ENCODE measurements at regions not wholly inside any gene's neighbourhood (a gene's known extent, or its start where the extent isn't known, plus 50 kb on each side); places are given as distances from the start of the nearest gene placed in this dataset.

DNA sequence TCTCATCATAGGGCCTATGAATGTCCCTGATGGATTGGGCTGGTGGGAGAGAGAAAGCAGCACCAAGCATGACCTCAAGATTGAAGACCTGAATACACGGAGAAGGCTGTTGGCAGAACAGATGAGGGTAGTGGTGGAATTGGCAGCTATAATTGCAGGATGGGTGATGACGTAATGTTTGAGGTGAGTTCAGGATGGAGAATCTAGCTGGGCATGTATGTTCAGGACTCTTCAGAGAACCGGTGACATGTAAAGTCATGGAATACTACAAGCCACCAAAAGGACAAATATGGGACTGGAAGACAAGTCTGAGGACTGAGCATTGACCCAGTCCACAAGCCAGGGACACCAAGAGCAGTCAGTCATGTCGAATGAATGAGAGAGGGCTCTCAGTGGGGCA lies 999.8 kb upstream of the TMEM132C start:
- FAIRE-seq: no peak

DNA sequence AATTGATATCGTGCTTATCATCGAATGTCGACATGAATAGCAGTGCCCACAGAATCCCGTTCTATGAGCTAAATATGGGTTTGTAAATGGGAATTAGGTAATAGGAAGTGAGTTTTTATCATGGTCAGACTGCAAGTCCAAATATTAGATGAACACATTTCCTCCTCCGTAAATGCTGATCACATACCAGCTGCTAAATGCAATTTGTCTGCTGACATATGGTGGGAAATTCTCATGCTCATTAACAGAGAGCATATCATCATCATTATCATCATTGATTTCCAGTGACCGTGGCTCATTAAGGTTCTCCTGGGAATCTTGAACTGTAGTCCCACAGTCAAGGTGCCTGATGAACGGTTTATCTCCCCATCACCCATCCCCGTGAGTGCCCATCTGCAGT lies 998.8 kb upstream of the TMEM132C start:
- FAIRE-seq: no peak

DNA sequence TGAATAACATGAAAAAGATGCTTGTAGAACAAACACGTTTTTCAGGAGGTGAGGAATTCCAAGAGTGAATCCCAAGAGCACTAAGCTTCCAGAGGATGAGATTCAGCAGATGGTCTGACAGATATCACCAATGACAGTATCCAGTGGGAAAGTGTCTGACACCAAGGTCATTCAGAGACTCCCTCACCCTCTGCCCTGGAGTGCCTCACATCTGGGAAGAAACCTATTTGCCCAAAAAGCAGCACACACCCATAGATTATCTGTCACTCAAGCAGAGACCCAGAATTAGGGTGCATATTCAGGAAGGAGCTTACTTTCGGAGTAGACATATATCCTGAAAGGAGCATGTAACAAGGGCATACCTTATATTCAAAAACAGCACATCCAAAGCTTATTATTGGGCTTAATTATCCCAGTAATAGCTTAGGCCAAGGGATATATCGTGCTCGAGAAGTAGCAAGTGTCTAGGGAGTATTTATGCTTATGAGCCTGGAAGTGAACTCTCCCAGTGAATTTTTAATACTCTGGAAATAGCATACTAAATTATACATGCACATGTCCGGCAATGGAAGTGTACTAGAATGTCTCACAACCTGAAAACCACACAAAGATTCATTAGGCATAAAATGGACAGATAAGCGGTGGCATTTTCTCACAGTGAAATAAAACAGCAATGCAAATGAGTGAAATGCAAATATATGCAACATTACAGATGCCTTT lies 998.1 kb upstream of the TMEM132C start:
- no peak for FAIRE-seq

DNA sequence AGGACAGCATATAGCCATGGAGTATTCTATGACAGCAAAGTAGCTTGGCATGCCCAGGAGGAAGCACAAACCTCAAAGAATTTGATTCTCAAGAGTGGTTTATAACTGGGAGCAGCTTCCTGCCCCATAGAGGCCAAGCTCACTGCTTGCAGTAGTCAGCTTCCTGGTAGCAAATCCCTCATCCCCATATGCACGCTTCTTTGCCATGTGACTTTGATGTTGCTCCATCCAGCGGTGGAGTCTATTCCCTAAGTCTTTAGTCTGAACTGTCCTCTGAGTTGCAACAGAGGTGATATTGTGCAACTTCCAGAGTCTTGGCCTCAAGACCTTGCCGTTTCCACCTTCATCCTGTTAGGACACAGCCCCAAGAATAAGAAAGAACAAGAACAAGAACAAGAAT lies 996.8 kb upstream of the TMEM132C start:
- FAIRE-seq: no peak

DNA sequence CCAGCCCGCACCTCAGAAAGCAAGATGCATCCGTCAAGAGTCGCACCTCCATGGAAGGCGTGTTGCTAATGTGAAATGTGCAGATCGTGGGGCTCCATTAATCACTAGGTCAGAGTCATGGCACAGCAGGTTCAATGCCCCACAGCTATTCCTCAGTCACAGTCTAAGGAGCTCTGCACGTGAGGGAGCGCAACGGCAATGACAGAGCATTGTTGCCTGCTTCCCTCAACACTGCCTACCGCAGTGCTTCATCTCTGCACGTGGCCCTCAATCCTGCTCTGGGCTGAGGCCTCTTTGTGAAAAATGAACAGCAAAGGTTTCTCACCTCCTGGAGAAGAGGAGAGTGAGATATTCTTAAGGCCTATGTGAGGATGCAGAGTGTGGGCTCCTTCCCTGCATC lies 995.2 kb upstream of the TMEM132C start:
- no peak for FAIRE-seq

DNA sequence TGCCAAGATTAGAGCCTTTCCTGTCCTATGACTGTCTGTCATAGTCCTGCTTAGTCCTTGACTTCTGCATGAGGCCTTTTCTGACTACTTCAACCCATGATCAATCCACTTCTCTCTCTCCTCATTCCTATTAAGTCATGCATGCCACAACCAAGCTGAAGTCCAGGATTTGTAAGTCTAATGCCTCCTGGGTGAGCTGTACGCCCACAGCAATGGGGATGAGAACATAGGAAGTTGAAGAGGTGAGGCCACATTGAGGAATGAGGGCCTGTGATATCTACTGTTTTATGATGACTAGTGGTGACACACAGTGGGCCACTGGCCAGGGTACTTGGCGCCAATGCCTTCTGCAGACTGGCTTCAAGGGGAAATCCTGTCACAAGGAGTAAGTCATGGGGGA lies 994.1 kb upstream of the TMEM132C start:
- FAIRE-seq: no peak

DNA sequence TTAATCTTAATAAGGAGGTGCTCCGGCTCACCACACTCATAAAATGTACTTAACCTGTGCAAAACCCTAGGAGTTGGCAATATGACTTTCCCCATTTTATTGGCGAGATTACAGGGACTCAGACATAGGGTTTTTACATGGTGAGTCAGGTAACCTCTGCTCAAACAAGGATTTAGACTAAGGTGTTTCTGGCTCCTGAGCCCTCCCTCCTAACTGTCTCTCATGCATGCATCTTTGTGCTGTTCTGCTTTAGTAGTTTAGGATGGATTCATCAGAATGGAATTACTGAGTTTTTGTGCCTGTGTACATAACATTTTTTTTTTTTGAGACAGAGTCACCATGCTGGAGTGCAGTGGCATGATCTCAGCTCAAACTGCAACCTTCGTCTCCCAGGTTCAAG lies 993.3 kb upstream of the TMEM132C start:
- FAIRE-seq: no peak

DNA sequence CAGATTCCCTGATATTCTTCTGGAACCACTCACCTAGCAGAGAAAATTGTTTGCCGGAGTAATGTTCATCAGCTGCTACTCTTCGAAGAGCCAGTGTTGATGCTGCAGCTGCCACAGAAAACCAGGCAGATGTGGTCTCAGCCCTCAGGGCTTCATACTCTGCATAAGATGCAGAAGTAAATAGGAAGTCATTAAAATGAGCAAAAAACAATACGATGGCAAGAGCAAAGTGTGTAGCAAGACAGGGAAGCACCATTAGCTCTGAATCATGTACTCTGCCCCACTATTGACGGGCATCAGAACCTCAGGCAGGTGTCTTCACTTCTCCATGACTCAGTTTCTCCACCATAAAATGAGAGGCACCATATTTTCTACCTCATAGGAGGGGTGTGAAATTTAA lies 991.6 kb upstream of the TMEM132C start:
- FAIRE-seq: no peak

DNA sequence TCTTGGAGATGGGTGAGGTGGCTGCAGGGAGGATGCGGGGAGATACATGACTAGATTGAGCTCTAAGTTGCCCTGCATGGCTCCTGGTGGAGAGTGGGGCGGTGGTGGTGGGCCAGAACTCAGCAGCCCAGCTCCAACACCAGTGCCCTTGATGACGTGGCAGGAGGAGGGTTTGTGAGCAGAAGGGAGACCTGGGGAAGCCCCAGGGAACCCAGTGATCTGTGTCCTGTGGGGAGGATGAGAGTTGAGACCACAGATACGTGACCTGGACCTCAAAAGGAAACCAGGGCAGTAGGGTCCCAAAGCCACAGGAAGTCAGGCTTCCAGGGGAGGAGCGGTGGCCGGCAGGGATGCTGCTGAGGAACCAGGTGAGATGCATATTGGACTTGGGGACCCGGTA lies 989.1 kb upstream of the TMEM132C start:
- no peak for FAIRE-seq

DNA sequence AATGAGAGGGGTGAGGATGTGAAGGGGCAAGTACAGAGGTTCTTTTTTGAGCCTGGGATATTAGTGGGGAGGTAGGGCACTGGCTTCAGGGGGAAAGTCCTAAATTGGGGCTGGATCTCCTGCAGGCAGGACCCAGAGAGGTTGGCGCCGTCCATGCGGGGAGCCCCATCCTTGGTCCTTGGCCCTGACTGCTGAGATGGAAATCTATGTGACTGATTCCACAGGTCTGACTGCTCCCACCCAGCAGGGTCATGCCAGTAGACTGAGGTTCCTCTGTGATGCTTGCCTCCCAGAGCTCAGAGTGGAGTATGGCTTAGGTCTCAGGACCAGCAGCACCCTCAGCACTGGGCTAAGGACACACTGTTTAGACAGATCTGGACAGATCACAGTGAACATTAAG lies 988.6 kb upstream of the TMEM132C start:
- no peak for FAIRE-seq

DNA sequence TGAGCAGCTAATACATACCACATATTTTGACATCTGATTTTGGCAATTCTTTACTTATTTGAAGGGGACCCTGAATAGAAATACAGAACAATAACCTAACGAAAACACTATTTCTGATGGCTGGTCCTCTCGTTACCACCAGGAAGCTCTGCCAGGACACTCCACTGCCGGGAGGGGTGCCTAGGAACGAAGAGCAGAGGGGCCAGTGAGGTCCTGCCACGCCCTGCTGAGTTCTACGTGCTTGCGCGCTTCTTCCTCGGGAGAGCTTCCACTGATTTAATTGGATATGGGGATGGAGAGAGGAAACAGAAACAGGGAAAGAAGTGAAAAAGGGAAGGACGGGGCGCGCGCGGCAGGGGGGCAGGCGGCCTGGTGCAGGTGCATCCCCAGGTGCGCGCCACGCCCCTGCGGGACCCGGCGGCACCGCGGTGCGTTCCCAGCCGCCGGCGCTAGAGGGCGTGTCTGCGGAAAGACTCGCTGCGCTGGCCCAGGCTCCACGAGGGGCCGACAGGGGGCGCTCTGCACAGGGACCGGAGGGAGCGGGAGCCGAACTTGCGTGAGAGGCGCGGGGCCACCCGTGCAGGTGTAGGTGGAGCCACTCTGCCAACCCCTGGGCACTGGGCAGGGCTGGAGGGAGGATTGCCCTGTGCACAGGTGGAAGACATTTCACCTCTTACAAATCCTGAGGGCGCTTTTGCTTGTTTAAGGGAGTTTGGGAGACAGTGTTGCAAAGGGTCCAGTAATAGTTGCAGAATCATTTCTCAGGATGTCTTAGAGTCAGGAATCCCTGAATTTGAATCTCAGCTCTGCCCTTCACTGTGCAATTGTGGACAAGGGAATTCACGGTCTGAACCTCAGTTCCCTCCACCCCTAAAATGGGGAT lies 986.3 kb upstream of the TMEM132C start:
- FAIRE-seq: no peak

DNA sequence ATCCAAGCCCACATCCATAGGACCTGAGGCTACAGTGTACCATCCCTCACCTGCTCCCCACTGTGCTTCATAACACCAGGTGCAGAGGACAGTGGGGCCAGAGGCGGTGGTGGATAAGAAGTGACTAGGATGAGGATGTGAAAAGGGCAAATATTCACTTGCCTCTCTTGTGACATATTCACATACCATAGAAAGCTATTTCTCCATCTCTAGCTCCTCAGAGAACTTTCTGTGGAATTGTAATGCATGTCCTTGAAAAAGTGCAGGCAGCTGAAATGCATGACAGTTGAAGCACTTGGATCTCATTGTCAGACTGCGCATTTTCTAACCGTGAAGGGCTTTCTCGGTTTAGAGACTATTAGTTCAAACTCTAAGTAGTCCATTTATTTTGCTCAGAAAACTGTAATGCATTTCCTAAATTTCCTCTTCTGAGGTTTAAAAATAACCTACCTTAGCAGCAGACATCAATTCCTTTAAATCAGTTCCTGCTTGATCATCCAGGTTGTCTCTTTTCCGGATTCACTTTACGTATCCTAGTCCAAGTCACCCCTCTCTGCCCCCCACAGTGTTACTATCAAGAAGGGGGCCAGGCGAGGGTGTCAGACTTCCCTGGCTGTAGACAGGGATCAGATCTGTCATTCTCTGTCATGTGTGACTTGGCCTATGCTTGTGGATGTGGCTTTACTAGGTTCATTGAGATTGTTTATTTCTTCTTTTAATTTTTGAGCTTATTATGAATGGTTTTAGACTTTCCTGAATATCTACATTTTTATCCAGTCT lies 984.0 kb upstream of the TMEM132C start:
- no peak for FAIRE-seq

DNA sequence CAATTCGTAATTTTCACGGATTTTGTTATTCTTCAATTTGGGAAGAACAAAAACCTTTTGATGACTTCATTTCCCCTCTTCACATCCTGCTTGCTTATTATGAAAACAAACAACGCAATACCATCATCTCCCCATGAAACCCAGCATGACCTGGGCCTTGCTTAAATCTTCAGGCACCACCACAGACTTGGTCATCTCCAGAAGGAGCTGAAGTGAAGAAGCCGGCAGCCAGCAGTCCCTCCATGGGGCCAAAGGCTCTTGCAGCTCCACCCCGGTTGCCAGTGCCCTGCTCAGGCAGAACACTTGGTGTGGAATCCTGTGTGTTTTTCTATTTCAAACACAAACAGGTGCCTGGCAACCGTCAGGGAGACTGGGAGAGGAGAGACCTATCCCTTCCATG lies 982.9 kb upstream of the TMEM132C start:
- FAIRE-seq: no peak

DNA sequence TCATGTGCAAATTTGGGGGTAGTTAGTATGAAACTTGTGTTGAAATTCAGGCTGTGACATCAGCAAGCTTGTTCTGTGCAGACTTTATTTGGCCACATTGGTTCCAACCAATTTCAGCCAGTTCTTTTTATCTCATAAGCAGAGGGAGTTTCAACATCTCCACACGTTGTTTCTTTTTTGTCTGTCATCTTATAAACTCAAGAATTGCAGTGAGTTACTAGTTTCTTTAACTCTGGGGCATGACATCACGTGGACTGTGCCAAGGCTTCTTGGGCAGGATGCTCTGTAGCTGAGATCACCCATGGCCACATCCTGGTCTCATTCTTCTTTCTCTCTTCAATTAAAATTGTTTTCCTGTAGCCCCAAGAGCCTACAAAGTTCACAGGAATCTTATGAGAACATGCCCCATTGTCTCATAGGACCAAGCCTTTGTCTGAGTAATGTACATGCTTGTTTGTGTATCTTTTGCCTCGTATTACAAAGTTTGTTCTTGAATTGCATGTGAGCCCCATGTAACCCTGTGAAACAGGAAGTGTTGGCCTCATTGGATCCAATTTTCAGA lies 982.0 kb upstream of the TMEM132C start:
- no peak for FAIRE-seq

DNA sequence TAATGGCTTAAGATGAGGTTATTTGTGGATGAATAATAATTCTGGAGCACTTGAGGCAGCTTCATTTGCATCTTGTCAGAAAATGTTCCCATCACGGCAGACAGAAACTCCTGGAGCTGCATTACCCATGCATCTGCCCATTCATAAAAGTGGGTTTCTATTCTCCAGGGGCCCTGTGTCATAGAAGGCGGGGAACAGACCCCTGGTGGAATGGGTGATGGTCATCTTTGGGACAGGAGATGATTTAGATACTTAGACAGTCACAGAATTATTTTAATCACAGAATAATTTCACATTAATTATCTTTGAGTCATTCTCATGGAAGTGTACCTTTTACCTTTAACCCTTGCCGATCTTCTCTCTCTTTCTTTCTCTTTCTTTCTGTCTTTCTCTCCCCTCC lies 980.7 kb upstream of the TMEM132C start:
- FAIRE-seq: no peak

DNA sequence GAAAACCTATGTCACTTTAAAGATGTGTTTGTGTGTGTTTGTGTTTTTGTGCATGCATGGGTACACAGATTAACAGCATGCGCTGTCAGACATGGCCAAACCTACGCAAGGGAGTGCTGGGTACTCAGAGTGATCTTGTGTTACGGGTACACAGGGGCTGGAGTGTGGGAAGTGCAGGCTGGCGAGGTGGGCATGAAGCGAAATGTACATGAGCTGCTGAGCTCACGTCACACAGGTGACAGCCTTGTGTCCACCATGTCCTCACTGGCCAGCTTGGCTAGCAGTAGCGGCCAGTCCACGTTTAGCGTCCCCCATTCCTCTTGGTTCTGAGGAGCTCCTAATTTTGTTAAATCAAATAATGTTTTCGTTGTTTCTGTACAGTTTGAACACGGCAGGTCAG lies 979.7 kb upstream of the TMEM132C start:
- FAIRE-seq: no peak

DNA sequence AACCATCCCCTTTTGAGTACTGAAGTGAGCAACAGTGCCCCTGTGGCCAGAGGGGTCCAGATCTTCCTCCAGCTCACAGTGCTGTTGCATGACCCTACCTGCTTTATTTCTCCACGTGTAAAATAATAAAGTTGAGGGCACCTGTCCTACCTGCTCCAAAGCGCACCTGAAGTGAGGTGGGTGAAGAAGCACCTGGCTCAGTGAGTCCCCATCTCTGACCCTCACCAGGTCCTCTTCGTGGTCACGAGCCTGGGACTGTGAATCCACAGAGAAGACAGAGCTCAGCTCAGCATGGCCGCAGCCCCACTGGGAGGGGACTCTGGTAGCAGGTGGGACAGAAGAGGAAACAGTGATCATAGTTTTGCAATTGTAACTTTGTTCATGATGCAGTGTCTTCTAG lies 976.7 kb upstream of the TMEM132C start:
- no peak for FAIRE-seq

DNA sequence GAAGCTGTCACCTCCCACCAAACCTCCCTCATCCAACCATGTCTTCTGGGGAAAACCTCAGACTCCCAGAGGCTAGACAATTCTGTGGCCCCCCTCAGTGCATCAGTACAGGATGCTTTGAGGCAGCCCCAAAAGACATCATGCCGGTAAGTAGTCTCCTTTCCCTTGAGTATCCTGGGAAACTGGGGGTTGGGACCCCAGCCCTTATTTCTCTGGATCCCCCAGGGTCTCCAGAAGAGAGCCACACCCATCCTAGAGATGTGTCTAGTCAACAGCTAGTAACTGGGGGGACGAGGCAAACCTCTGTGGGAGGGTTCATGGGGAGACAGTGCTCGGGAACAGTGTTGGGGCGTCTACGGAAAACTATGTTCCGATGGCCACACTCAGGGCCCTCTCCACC lies 974.2 kb upstream of the TMEM132C start:
- no peak for FAIRE-seq

DNA sequence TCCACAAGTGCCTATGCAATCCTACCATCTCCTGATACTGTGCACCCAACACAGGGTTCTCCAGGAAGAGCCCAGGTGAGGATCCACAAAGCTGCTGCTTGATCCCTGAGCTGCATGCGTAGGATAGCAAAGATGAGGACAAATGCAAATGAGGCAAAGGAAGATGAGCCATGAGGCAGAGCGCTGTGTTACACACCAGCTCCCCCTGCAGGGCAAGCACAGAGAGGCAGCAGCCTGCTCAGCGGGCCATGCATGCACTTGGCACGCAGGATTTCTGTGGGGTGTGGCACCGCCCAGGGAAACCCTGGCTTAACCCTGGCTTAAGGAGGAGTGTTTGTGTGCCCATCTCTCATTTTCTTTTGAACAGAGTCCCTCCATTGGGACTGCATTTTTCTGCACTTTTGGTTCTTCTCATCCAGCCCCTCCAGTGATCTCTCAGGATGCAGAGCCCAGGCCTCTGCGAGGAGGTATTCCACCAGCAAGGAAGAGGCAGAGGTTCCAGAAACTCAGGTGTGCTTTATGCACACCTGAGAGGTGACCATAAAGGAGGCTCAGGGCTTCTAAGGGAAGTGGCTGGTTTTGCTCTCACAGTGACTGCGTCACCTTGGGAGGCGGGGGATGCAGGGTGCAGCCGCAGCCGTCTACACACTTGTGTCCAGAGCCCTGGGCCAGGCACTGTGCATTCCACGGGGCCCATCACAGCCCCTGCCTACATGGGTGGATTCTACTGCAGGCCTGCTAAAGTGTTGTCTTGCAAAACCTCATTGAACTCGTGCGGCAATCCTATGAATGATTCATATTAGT lies 973.3 kb upstream of the TMEM132C start:
- FAIRE-seq: no peak

DNA sequence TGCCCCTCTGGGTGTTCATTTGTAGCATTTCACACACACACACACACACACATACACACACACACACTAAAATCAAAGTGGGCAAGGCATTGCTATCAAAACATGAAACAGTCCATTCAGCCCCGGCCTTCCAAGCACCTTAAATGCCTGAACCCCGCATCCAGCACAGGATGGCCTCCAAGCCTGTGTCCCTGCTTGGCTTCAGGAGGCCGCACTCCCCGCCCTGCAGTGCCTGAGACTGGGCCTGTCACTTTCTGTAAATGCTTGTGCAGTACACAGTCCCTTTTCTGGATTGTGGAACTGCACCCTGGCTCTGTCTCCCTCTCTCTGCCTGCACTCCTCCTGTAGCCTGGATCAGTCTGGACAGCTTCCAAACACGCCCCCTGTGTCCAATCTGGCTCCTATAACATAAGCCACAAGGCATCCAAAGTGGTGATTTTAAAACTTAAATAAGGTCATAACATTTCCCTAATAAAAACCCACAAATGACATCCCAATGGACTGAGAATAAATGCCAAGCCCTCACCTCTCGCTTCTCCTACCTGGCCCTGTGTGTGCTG lies 972.2 kb upstream of the TMEM132C start:
- FAIRE-seq: no peak

DNA sequence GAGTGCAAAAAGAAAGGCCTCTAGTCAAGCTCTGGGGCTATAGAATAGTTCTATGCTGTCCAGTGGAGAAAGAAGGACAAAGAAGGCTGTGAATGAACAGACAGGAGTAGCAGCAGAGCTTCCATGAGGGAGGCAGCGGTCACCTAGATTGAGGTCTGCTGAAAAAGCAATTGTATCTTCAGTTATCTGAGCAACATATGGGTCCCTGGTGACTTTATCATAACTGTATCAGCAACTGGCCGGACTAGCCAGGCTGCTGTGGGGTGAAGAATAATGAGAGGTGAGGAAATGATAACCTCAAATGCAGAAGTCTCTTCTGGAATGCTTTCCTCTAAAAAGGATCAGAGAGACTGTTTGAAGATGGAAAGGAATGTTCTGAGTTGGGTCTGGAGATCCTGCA lies 971.3 kb upstream of the TMEM132C start:
- no peak for FAIRE-seq

DNA sequence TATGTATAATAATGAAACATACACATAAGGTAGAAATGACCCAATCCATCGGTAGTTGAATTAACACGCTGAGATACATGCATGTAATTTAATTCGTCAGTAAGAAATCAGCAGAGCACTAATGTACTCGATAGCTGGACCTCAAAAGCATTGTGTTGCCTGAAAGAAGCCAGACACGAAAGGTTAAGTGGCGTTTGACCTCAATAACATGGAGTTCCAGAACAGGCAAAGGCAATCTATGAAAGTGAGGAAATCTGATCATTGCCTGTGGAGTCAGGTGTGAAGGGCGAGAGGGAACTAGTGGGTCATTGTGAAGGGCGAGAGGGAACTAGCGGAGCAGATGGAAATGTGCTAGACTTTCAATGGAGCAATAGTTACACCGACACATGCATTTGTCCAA lies 970.4 kb upstream of the TMEM132C start:
- FAIRE-seq: no peak
